ENCODE measurements at regions not wholly inside any gene's neighbourhood (a gene's known extent, or its start where the extent isn't known, plus 50 kb on each side); places are given as distances from the start of the nearest gene placed in this dataset.

- TF ChIP-seq POLR2AphosphoS5 (IDR thresholded peaks at IDR 0.05), result no peak
- TF ChIP-seq CTCF (IDR thresholded peaks at IDR 0.05), result no peak
These were observed 53.0 kb upstream of the KAZN start for GRCh38 chr1:14545422-14546025.
